CD4-positive, alpha-beta T cell treated with Interleukin-6 for 4 hours (primary cell): ENCODE measurements at regions not wholly inside any gene's neighbourhood (a gene's known extent, or its start where the extent isn't known, plus 50 kb on each side); places are given as distances from the start of the nearest gene placed in this dataset.
"Not testable (repeated sequence)": the region's sequence is repeated elsewhere in the genome, so short reads cannot be mapped to it uniquely, and the experiment has no call there.

Experiments used
- DNase-seq: peaks from one replicate; pipeline ENCODE4 v3.0.0-alpha.2; 2020; ENCODE audit warnings: mixed read lengths

DNA sequence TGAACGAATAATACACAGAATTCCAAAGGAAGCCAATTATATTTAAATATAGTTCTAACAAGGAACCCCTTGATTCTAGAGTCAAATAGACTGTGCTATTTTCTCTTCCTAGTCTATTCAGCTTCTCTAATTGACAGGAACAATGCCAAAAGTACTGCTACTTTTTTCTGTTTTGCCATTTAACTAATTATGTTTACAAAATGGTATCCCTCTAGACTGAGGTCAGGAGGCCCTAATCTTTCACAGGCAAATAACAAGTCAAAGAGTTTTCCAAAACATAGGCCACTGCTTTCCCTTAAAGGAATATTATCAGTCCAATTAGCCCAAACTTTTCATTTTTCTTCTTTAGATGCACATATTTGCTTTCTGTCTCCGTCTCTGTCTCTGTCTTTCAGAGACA is 539.3 kb downstream of the RFPL4B start:
- DNase-seq: no peak

DNA sequence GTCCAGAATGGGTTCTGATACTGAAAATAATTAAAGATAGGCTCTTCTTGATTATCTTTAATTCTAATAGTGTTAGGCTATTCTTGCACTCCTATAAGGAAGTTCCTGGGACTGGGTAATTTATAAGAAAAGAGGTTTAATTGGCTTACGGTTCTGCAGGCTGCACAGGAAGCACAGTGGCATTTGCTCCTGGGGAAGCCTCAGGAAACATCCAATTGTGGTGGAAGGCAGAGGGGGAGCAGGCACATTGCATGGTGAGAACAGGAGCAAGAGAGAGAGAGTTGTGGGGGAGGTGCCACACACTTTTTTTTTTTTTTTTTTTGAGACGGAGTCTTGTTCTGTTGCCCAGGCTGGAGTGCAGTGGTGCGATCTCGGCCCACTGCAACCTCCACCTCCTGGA is 540.3 kb downstream of the RFPL4B start:
- DNase-seq: not testable (repeated sequence)

- no peak for DNase-seq
These were observed 552.4 kb downstream of the RFPL4B start for GRCh38 chr6:112899541-112899940.

- DNase-seq: no peak
These were observed 556.2 kb downstream of the RFPL4B start for GRCh38 chr6:112903361-112903760.

GRCh38 chr6:112906726-112907125 is 559.6 kb downstream of the RFPL4B start:
- no peak for DNase-seq

GRCh38 chr6:112909781-112910180 is 562.7 kb downstream of the RFPL4B start:
- DNase-seq: no peak

DNA sequence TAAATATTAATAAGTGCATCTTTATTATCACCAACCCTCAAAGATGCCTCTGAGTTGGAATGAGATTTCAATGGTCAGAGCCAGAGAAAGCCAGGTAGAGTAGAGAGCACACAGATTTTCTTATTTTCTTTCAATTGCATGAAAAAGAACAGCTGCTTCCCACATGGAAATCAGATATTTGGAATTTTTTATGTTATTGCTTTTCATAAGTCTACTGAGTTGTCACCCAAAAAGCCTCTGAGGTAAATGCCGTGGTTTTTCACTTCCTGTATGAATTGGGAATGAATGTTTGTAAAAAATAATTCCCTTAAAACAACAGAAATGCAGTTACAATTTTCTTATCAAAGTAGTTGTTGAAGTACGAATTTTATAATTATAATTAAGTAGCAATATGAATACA is 563.1 kb downstream of the RFPL4B start:
- no peak for DNase-seq

DNA sequence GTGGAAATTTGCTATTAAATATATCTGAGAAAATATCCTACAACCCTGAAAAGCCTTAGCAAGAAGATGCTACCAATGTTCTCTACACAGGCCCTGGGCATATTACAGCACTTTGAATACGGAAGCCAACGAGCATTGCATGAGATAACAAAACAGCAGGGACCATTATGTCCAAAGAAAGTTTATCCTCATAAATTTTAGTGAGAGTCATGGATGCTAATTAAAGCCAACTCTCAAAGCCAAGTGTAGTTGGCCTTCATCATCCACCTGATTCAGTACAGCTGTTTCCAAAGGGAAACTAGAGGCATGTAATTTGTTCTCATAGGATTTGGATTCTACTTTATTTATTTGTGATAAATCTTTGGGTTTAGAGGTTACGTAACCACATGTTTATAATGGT is 564.8 kb downstream of the RFPL4B start:
- no peak for DNase-seq

- no peak for DNase-seq
These were observed 565.4 kb downstream of the RFPL4B start for GRCh38 chr6:112912416-112913101.

DNA sequence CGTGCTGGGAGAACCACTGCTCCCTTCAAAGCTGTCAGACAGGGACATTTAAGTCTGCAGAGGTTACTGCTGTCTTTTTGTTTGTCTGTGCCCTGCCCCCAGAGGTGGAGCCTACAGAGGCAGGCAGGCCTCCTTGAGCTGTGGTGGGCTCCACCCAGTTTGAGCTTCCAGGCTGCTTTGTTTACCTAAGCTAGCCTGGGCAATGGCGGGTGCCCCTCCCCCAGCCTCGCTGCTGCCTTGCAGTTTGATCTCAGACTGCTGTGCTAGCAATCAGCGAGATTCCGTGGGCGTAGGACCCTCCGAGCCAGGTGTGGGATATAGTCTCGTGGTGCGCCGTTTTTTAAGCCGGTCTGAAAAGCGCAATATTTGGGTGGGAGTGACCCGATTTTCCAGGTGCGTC is 572.6 kb downstream of the RFPL4B start:
- not testable (repeated sequence) for DNase-seq

GRCh38 chr6:112920994-112921393 is 573.9 kb downstream of the RFPL4B start:
- no peak for DNase-seq

GRCh38 chr6:112923940-112924587 is 576.9 kb downstream of the RFPL4B start:
- DNase-seq: no peak

DNA sequence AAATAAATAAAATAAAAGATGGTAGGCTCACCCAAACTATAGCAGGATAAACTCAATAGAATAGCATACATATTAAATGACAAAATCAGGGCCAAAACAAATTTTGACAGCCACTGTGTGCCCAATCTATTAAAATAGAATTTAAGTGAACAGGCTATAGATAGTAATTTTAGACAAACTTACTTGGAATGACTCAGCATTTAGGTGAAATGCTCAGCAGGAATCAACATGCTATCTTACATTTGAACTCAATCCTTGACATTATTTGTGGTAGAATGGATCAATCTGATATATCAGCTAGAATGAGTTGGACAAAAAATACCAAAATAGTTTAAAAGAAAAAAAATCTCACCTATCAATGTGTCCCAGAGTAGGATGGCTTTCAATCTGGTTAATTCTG is 578.6 kb downstream of the RFPL4B start:
- no peak for DNase-seq

- DNase-seq: no peak
These were observed 580.7 kb downstream of the RFPL4B start for GRCh38 chr6:112927641-112928320.

GRCh38 chr6:112929641-112930040 is 582.5 kb downstream of the RFPL4B start:
- no peak for DNase-seq

DNA sequence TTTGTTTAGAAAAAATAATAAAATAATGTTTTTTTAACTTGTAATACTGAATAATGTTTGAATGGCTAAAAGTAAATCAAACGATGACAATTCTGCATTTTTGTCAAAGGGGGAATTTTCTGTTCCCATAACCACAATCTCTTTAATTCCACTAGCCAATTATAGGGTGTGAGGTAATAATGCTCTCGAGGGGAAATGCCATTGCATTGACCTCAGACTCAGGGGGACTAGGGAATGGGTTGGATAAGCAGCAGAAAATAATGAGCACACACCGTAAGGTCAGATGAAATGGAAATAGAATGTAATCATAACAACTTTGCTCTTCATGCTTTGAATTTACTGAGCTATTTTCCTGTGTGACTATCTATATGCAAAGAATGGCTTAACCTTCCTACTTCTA is 584.7 kb downstream of the RFPL4B start:
- no peak for DNase-seq

DNA sequence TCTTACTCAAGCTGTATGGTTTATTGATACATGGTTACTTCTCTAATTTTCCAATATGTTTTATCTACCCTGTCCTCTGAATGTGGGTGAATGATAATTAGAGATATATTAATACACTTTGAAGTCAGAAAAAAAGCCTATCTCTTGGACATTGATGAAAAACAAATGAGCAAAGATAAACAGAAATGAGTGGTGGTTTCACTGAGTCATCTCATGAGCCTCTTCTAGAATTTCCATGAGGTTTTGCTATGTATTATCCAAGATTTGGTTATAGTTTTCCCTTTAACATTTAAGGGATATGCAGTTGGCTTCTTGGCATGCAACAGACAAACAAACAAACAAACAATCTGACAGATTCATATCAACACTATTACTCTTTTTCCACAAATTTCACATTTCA is 586.8 kb downstream of the RFPL4B start:
- no peak for DNase-seq

GRCh38 chr6:112934433-112935327 is 587.5 kb downstream of the RFPL4B start:
- no peak for DNase-seq

- DNase-seq: no peak
These were observed 588.4 kb downstream of the RFPL4B start for GRCh38 chr6:112935402-112936078.

- DNase-seq: no peak
These were observed 588.9 kb downstream of the RFPL4B start for GRCh38 chr6:112936079-112936472.

GRCh38 chr6:112936504-112936903 is 589.4 kb downstream of the RFPL4B start:
- no peak for DNase-seq

GRCh38 chr6:112937690-112938089 is 590.6 kb downstream of the RFPL4B start:
- not testable (repeated sequence) for DNase-seq

GRCh38 chr6:112938650-112939049 is 591.5 kb downstream of the RFPL4B start:
- DNase-seq: no peak
